Renal pelvis (tissue), 1 donor: ENCODE measurements at regions not wholly inside any gene's neighbourhood (a gene's known extent, or its start where the extent isn't known, plus 50 kb on each side); places are given as distances from the start of the nearest gene placed in this dataset.
"Not testable (repeated sequence)": the region's sequence is repeated elsewhere in the genome, so short reads cannot be mapped to it uniquely, and the experiment has no call there.

Experiments used
- DNase-seq: peaks from one replicate; pipeline ENCODE4 v3.0.0-alpha.2; 2013

DNA sequence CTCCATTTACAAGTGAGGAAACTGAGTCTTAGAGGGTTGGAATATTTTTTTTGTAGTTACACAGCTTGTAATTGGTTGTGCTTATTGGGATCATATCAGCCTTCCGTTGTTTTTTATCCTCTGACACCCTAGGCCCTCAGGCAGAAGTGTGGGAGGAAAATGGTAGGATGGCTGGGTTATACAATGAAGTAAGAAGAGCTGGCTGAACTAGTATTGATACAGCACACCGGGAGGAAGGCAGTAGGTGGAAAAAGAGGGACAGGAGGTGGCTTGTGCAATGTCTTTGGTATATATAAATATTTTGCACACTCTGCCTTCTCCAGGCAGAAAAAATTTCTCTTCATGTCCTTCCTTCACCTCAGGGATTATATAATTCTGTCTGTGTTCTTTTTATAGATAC is 214.3 kb upstream of the SGO1 start:
- DNase-seq = no peak

DNA sequence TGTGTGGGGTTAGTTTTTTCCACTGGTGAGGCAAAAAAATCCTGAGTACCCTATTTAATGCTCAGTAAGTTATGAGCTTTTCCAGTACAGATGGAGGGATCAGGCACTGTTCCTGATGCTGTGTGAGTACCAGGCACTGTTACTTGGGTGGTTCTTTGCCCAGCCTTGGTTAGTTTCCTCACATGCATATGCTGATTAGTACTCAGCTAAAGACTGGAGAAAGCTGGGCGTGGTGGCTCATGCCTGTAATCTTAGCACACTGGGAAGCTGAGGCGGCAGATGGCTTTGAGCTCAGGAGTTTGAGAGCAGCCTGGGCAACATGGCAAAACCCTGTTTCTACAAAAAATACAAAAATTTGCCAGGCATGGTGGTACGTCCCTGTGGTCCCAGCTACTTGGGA is 210.3 kb upstream of the SGO1 start:
- DNase-seq = no peak

DNA sequence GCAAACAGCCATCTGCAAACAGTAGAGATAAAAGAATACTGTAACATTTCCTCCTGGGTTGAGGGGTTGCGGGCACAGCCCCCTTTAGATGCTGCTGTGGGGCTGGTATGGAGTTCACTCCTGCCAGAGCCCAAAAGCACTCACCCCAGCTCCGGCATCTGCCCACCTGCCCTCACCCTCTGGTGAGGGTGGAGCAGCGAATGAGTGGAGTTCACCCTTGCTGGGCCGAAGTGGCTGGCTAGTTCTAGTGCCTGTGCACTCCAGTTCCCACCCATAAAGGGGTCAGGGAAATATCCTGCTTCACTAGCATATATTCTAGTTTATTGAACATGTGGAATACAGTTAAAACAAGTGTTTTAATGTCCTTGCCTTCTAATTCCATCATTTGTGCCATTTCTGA is 209.7 kb upstream of the SGO1 start:
- DNase-seq = no peak

DNA sequence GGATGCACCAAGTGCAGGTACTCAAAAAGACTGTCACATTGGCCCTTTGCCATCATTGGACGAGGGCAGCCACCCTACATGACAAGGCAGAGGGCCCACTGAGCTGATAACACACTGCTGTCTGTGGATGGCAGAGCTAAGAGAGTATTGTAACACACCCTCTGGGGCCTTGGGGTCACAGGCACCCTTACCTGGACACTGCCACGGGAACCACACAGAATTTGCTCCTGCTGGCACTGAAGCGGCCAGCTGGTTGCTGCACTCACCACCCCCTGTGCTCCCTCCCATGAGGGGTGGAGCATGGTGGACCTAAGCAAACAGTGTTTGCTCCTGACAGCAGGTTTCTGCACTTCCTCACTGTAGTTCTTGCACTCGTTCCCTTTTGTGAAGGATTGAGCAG is 208.2 kb upstream of the SGO1 start:
- no peak for DNase-seq

DNA sequence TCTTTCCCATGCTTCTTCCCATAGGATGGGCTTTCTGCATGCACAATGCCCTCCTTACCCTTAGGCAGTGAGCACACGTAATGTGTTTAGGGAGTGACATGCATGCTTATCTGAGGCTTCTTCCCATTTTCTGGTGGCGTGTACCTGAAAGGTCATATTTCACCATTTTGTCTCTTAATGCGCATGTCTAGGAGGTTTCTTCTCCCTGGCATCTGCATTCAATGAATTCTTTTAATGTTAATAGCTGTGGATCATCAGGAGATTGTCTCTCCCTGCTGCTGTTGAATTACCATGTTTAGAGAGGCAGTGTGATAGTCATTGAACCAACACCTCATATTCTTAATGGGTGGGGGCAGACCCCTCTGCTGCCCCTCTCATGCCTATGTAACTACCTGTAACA is 205.6 kb upstream of the SGO1 start:
- DNase-seq = no peak

GRCh38 chr3:20388971-20389370 is 203.0 kb upstream of the SGO1 start:
- DNase-seq = no peak

DNA sequence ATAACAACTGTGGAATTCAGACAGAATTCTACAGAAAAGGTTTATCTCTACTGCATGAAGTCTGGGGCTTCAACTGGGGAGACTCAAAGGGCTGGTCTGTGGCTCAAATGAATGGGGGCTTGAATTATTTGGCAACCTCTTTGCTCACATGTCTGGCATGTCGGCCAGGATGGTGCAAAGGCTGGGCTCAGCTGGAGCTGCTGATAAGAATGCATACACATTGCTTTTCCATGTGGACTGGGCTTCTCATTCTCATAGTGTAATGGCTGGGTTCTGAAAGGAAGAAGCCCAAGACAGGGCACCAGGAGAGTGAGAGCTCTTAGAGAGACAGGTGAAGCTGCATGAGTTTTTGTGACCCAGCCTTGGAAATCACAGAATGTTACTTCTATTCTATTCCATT is 194.3 kb upstream of the SGO1 start:
- DNase-seq = no peak

GRCh38 chr3:20378315-20378714 is 192.3 kb upstream of the SGO1 start:
- DNase-seq = no peak

GRCh38 chr3:20376665-20377217 is 190.7 kb upstream of the SGO1 start:
- no peak for DNase-seq

- DNase-seq = no peak
Measured at GRCh38 chr3:20375302-20375701, 189.3 kb upstream of the SGO1 start.

DNA sequence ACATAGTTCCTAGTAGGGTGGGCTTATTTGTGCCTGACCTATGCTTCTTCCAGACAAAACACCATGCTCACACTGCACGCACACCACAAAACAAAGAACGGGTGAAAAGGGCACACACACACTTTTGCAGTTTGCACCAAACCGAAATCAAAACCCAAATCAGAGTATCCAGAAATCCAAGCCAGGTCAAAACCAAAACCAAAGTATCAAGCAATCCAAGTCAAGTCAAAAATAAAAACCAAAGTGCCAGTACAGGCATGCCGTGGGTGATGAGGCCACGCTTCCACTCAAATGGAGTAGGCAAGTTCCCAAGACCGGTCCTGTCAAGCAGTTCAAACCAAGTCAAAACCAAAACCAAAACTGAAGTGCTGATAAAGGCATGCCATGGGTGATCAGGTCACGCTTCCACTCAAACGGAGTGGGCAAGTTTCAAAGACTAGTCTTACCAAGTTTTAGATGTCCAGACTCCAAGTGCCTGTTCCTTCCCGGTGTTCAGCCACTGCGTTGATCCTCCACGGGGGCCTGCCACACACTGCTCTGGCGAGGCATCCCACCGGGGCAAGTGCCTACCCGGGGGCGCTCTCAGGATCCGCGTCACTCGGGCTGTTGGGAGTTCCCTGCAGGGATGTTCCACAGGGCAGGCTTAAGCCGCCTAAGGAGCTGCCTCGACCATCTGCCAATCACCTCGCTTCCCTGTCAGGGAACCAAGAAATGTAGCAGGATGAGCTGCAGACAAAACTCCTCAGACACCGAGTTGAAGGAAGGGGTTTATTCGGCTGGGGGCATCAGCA is 184.5 kb upstream of the SGO1 start:
- DNase-seq = not testable (repeated sequence)

- no peak for DNase-seq
Measured at GRCh38 chr3:20361000-20361399, 175.0 kb upstream of the SGO1 start.

GRCh38 chr3:20353286-20353685 is 167.3 kb upstream of the SGO1 start:
- DNase-seq = no peak

DNA sequence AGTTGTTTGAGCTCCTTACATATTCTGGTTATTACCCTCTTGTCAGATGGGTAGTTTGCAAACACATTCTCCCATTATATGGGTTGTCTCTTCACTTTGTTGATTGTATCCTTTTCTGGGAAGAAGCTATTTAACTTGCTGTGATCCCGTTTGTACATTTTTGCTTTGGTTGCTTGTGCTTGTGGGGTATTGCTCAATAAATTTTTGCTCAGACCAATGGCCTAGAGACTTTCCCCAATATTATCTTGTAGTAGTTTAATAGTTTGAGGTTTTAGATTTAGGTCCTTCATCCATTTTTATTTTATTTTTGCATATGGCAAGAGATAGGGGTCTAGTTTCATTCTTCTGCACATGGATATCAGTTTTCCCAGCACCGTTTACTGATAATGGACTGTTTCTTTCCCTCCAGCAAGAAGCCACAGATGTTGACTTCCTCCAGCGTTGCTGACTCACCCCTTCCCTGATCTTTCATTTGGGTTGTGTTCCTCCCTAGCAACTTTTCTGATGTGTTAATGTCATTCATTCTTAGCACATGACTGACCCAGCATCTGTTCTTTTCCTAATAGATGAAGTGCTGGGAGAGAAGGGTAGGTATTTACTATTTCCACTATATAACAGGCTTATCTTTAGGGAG is 166.7 kb upstream of the SGO1 start:
- DNase-seq = no peak

DNA sequence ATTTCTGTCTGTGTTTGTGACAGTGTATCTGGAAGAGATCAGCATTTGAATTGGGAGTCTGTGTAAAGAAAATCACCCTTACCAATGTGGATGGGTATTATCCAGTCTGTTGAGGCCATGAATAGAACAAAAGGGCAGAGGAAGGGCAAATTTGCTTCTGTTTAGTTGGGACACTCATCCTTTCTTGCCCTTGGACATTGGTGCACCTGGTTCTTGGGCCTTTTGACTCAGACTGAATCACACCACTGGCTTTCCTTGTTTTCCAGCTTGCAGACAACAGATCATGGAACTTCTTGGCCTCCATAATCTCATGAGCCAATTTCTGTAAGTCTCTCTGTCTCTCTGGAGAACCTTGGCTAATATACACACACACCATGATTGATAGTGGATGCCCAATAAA is 164.4 kb upstream of the SGO1 start:
- DNase-seq = no peak

- DNase-seq = no peak
Measured at GRCh38 chr3:20346916-20347315, 160.9 kb upstream of the SGO1 start.

GRCh38 chr3:20346369-20346768 is 160.4 kb upstream of the SGO1 start:
- no peak for DNase-seq

- DNase-seq = no peak
Measured at GRCh38 chr3:20344400-20344959, 158.5 kb upstream of the SGO1 start.

DNA sequence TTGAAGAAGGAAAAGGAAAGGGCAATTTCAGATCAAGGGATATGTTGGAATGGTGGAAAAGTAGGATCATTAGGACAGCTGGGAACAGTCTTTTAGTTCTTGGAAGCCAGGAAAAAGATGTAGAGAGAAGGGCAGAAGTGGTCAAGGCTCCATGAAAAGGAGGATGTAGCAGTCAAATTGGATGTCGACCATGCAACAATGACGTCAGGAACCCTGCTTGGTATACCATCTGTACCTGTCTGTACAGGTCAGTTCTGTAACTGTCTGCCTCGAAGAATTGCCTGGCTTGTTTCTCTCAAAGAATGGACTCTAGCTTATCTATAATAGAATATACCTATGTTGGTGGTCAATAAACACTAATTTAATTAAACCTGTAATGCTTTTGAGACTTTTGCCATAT is 157.8 kb upstream of the SGO1 start:
- DNase-seq = no peak

- DNase-seq = peak; percentile 65
Measured at GRCh38 chr3:20340324-20340928, 154.4 kb upstream of the SGO1 start.

DNA sequence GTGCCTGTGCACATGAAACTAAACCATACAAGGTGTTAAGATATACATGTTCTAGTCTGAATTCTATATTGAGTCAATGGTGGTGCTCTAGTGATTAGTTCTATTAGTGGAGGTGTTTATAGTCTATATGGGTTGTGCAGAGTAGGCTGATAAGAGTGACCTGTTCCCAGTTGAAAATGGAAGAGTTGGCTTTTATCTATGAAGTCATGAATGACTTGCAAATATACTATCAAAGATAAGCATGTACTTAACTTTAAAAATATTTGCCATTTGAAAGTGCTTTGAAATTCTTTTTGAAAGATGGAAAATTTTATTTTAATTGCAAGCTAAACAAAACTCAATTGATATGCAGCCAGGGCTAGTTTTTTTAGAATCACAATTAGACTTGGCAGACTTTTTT is 150.6 kb upstream of the SGO1 start:
- no peak for DNase-seq

- DNase-seq = no peak
Measured at GRCh38 chr3:20334842-20335241, 148.8 kb upstream of the SGO1 start.

DNA sequence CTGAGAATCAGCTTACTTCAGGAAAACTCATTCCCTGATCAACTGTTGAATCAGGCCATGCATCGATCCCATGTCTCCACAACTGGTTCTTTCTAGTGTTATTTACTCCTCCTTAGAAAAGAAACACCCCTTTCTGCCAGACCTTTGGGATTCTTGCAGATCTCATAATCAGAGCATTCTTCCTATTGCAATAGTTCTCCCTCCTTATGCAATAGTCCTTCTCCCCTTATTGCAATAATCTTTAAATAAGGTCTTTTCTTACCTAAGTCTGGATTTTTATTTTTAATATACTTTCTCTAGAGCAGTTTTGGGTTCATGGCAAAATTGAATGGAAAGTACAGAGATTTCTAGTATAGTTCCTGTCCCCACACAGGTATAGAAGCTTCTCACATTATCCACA is 141.9 kb upstream of the SGO1 start:
- no peak for DNase-seq
